GM12892 (cell line): ENCODE measurements at regions not wholly inside any gene's neighbourhood (a gene's known extent, or its start where the extent isn't known, plus 50 kb on each side); places are given as distances from the start of the nearest gene placed in this dataset.

Experiments used
- POLR2A ChIP-seq: IDR thresholded peaks from 2 replicates; pipeline ENCODE4 v1.6.1; 2011; ENCODE audit warnings: low read depth, low read length, control low read depth
- TAF1 ChIP-seq: IDR thresholded peaks from 2 replicates; pipeline ENCODE4 v1.6.1; 2011; ENCODE audit warnings: low read depth, mild to moderate bottlenecking, control low read depth, low read length, borderline replicate concordance

- no peak for TF ChIP-seq POLR2A
- no peak for TF ChIP-seq TAF1
Measured at GRCh38 chr9:119795395-119795794, 426.2 kb upstream of the BRINP1 start.
